Urinary bladder (tissue), 3 donors: ENCODE measurements at regions not wholly inside any gene's neighbourhood (a gene's known extent, or its start where the extent isn't known, plus 50 kb on each side); places are given as distances from the start of the nearest gene placed in this dataset.

Experiments
- DNase-seq: peaks from one replicate; pipeline ENCODE4 v3.0.0-alpha.2; 2015; ENCODE audit errors: extremely low spot score
- H3K27ac ChIP-seq: one replicate; pipeline ENCODE4 v1.5.1; 2013; ENCODE audit warnings: low read depth, mild to moderate bottlenecking, moderate library complexity
- H3K36me3 ChIP-seq: one replicate; pipeline ENCODE4 v1.6.1; 2013; ENCODE audit warnings: mild to moderate bottlenecking, moderate library complexity; ENCODE audit not compliant: insufficient read depth
- H3K4me1 ChIP-seq: one replicate; pipeline ENCODE4 v1.6.1; 2013; ENCODE audit warnings: mild to moderate bottlenecking, moderate library complexity; ENCODE audit not compliant: insufficient read depth
- H3K4me3 ChIP-seq: one replicate; pipeline ENCODE4 v1.5.1; 2013; ENCODE audit warnings: low read depth, low read length
- WGBS: extraction: QIAGEN DNeasy Blood & Tissue Kit; methylation state at CpG from one replicate; pipeline ENCODE4 v1.1.7; 2013; 5-methylcytosine and 5-hydroxymethylcytosine counted together
- donor health status: healthy with polysubstance abuse.
- donor health status: healthy.

- no peaks in the 10 kb centered on the region for H3K4me1 ChIP-seq
- no peaks in the 10 kb centered on the region for H3K36me3 ChIP-seq
- no peak for DNase-seq
- H3K4me3 ChIP-seq: no peak overlapping the region
- 97% methylated on average over 3 of the region's 3 CpGs for WGBS
- no peak overlapping the region for H3K27ac ChIP-seq
These were observed 122.3 kb downstream of the TM2D1 start for GRCh38 chr1:61602663-61603062.

- Histone ChIP-seq H3K4me3 (no peak overlapping the region), H3K27ac (no peak overlapping the region), H3K4me1 (no peaks in the 10 kb centered on the region), H3K36me3 (no peaks in the 10 kb centered on the region)
- 97% methylated on average over 2 of the region's 2 CpGs for WGBS
- no peak for DNase-seq
These were observed 127.3 kb downstream of the TM2D1 start for GRCh38 chr1:61597601-61598000.

- H3K27ac ChIP-seq: no peak overlapping the region
- no peak for DNase-seq
- no peaks in the 10 kb centered on the region for H3K4me1 ChIP-seq
- no peak overlapping the region for H3K4me3 ChIP-seq
- 96% methylated on average over 4 of the region's 4 CpGs for WGBS
- no peaks in the 10 kb centered on the region for H3K36me3 ChIP-seq
These were observed 131.6 kb downstream of the TM2D1 start for GRCh38 chr1:61593331-61593730.

DNA sequence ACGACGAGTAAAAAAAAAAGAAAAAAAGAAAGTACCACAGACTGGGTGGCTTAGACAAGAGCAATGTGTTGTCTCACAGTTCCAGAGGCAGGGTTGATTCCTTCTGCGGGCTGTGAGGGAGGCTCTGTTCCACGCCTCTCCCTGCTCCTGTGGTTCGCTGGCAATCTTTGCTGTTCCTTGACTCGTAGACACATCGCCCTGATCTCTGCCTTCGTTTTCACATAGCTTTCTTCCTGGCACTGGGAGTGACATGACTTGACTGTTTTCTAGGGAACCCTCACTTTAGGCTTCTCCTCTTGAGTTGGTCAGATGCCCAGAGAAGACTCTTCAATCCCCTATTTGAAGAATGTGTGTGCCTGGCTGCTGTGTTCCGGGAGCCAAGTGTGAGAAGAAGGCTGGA lies 133.6 kb downstream of the TM2D1 start:
- 40% methylated on average over 9 of the region's 9 CpGs for WGBS
- DNase-seq: no peak
- Histone ChIP-seq H3K4me1 (no peaks in the 10 kb centered on the region), H3K4me3 (no peak overlapping the region), H3K36me3 (no peaks in the 10 kb centered on the region), H3K27ac (no peak overlapping the region)

GRCh38 chr1:61588736-61589672 lies 135.9 kb downstream of the TM2D1 start:
- Histone ChIP-seq H3K4me1 (no peaks in the 10 kb centered on the region), H3K36me3 (no peaks in the 10 kb centered on the region), H3K4me3 (no peak overlapping the region), H3K27ac (no peak overlapping the region)
- no peak for DNase-seq
- 75% methylated on average over 18 of the region's 18 CpGs for WGBS

- 85% methylated on average over 7 of the region's 7 CpGs for WGBS
- no peaks in the 10 kb centered on the region for H3K4me1 ChIP-seq
- DNase-seq: no peak
- H3K27ac ChIP-seq: no peak overlapping the region
- H3K36me3 ChIP-seq: no peaks in the 10 kb centered on the region
- no peak overlapping the region for H3K4me3 ChIP-seq
These were observed 139.2 kb downstream of the TM2D1 start for GRCh38 chr1:61585714-61586113.

DNA sequence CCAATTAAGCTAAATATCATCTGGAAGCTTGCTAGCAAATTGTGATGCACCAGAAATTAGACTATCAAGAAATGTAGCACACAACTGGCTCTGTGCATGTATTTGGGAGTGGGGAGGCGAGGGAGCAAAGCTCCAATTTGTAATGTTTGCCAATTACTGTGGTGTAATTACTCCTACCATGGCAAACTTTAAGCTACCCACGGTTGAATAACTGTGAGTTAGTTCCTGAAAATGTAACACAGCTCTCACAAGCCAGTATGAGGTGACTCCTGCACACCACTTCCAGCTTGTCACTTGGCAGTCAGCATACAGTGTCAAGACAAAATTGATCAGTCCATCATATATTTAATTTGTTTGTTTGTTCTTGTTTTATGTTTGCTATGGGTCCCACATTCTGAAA lies 141.2 kb downstream of the TM2D1 start:
- H3K36me3 ChIP-seq: no peaks in the 10 kb centered on the region
- 87% methylated on average over 2 of the region's 2 CpGs for WGBS
- H3K27ac ChIP-seq: no peak overlapping the region
- H3K4me3 ChIP-seq: no peak overlapping the region
- no peaks in the 10 kb centered on the region for H3K4me1 ChIP-seq
- DNase-seq: no peak

GRCh38 chr1:61581251-61581650 lies 143.7 kb downstream of the TM2D1 start:
- DNase-seq: no peak
- H3K4me3 ChIP-seq: no peak overlapping the region
- no peaks in the 10 kb centered on the region for H3K4me1 ChIP-seq
- H3K27ac ChIP-seq: no peak overlapping the region
- no peaks in the 10 kb centered on the region for H3K36me3 ChIP-seq
- 73% methylated on average over 2 of the region's 2 CpGs for WGBS

DNA sequence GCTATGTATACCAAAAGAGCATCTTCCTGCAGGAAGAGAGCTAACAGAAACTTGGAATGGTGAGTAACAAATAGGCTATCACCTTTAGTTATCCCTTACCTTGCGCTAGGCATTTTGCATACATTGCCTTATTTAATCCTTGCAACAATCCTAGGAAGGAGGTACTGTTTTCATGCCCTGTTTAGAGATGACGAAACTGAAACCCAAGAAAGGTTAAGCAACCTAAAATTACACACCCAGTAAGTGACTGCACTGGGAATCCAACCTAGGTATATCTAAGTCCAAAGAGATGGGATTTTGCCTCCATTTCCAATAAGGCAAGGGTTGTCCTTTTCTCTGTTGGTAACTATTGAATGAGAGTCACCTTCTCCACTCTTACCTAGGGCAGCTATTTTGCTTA lies 144.5 kb downstream of the TM2D1 start:
- no peaks in the 10 kb centered on the region for H3K36me3 ChIP-seq
- H3K4me1 ChIP-seq: no peaks in the 10 kb centered on the region
- H3K4me3 ChIP-seq: no peak overlapping the region
- WGBS: 98% methylated on average over 2 of the region's 2 CpGs
- DNase-seq: no peak
- H3K27ac ChIP-seq: no peak overlapping the region

- Histone ChIP-seq H3K27ac (no peak overlapping the region), H3K4me3 (no peak overlapping the region), H3K36me3 (no peaks in the 10 kb centered on the region), H3K4me1 (no peaks in the 10 kb centered on the region)
- DNase-seq: no peak
- 70% methylated on average over 1 of the region's 1 CpG for whole genome bisulfite sequencing
These were observed 145.1 kb downstream of the TM2D1 start for GRCh38 chr1:61579802-61580201.

DNA sequence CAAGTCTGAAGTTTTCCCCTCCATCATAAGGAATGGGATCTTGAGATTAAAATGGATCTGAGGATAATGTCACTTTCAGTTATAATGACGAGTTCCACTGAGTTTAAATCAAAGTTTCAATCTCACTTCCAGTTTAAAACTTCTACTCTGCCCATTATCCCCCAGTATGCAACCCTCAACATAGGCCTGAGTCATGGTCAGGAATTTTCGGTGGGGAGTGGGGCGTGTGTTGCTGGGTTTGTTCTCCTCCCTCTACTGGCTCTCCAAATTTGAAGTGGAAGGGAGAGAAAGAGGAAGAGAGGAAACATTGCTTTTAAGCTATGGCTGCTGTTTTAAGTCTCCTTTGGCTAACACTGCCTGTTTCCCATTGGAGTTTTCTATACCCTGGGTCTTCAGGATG lies 152.9 kb downstream of the TM2D1 start:
- Histone ChIP-seq H3K36me3 (no peaks in the 10 kb centered on the region), H3K4me3 (no peak overlapping the region), H3K27ac (no peak overlapping the region), H3K4me1 (no peaks in the 10 kb centered on the region)
- DNase-seq: no peak
- 87% methylated on average over 3 of the region's 3 CpGs for WGBS

DNA sequence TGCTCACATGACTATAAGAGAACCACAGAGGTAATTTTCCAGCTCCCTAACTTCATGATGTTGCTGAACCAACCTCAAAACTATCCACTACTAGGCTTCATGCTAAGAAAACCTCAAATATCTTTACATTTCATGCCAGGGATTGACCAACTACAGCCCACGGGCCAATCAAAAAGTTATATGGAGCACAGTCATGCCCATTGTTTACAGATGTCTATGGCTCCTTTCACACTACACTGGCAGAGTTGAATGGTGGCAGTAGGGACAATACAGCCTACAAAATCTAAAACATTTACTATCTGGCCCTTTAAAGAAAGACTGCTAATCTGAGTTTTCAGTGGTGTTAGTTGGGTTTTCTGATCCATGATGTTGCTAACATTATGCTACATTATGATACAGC lies 154.8 kb downstream of the TM2D1 start:
- Histone ChIP-seq H3K36me3 (no peaks in the 10 kb centered on the region), H3K27ac (no peak overlapping the region), H3K4me3 (no peak overlapping the region), H3K4me1 (no peaks in the 10 kb centered on the region)
- 84% methylated on average over 1 of the region's 1 CpG for WGBS
- no peak for DNase-seq

DNA sequence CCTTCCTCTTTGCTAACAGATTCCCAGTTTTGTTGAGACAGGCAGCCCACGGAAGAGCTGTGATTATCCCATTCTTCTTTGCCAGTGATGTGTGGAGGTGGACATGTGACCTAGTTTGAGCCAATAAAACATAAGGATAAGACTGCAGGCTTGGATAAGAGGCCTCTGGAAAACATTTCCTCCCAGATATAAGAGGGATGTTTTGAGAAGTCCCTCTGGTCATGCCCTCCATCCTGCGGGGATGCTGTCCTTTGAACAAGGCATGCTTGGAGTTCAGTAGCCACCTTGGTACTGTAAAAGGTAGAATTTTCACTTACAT lies 155.7 kb downstream of the TM2D1 start:
- WGBS: 61% methylated on average over 2 of the region's 2 CpGs
- DNase-seq: no peak
- Histone ChIP-seq H3K4me1 (no peaks in the 10 kb centered on the region), H3K4me3 (no peak overlapping the region), H3K27ac (no peak overlapping the region), H3K36me3 (no peaks in the 10 kb centered on the region)

- Histone ChIP-seq H3K4me1 (no peaks in the 10 kb centered on the region), H3K4me3 (no peak overlapping the region), H3K27ac (no peak overlapping the region), H3K36me3 (no peaks in the 10 kb centered on the region)
- 44% methylated on average over 5 of the region's 5 CpGs for WGBS
- no peak for DNase-seq
These were observed 156.3 kb downstream of the TM2D1 start for GRCh38 chr1:61568460-61569302.
